Karpas-422 (cell line): ENCODE measurements at regions not wholly inside any gene's neighbourhood (a gene's known extent, or its start where the extent isn't known, plus 50 kb on each side); places are given as distances from the start of the nearest gene placed in this dataset.
"Not testable (repeated sequence)": the region's sequence is repeated elsewhere in the genome, so short reads cannot be mapped to it uniquely, and the experiment has no call there.

ENCODE experiments used
- DNase-seq: peaks from one replicate; pipeline ENCODE4 v3.0.0-alpha.2; 2015
- H2AFZ ChIP-seq: fragments of 200-600 bp; sonication (generic); 2 replicates; pipeline ENCODE4 v1.6.1; 2014; ENCODE audit warnings: antibody characterized with exemption, low read length, mixed read lengths
- H3K27ac ChIP-seq: fragments of 200-600 bp; sonication (generic); 2 replicates; pipeline ENCODE4 v1.5.1; 2014; ENCODE audit warnings: mild to moderate bottlenecking, low read length, moderate library complexity
- H3K27me3 ChIP-seq: fragments of 200-600 bp; sonication (generic); 2 replicates; pipeline ENCODE4 v1.6.1; 2014; ENCODE audit warnings: low read length, mixed read lengths
- H3K36me3 ChIP-seq: fragments of 200-600 bp; sonication (generic); 2 replicates; pipeline ENCODE4 v1.6.1; 2014; ENCODE audit warnings: low read length, mixed read lengths; ENCODE audit not compliant: insufficient read depth
- H3K4me1 ChIP-seq: fragments of 200-600 bp; sonication (generic); 2 replicates; pipeline ENCODE4 v1.6.1; 2014; ENCODE audit warnings: mild to moderate bottlenecking, low read length, mixed read lengths
- H3K4me2 ChIP-seq: fragments of 200-600 bp; sonication (generic); 2 replicates; pipeline ENCODE4 v1.6.1; 2014; ENCODE audit warnings: low read length, low read depth, mild to moderate bottlenecking; ENCODE audit not compliant: poor library complexity, severe bottlenecking
- H3K4me3 ChIP-seq: fragments of 200-600 bp; sonication (generic); 2 replicates; pipeline ENCODE4 v1.5.1; 2014; ENCODE audit warnings: mild to moderate bottlenecking, antibody characterized with exemption, low read length, mixed read lengths
- H3K79me2 ChIP-seq: fragments of 200-600 bp; sonication (generic); 2 replicates; pipeline ENCODE4 v1.6.1; 2014; ENCODE audit warnings: mild to moderate bottlenecking, low read length, mixed read lengths
- H3K9ac ChIP-seq: fragments of 200-600 bp; sonication (generic); 2 replicates; pipeline ENCODE4 v1.6.0; 2014; ENCODE audit warnings: low read length
- H3K9me2 ChIP-seq: fragments of 200-600 bp; sonication (generic), shearing (Covaris generic); replicated peaks from 2 replicates; pipeline ENCODE4 v1.6.0; 2014; ENCODE audit warnings: mild to moderate bottlenecking, low read length, moderate library complexity; ENCODE audit not compliant: insufficient read depth
- H3K9me3 ChIP-seq: fragments of 300-700, 200-600 bp; sonication (generic); 2 replicates; pipeline ENCODE4 v1.6.1; 2014; ENCODE audit warnings: low read length, mixed read lengths
- H4K20me1 ChIP-seq: fragments of 200-600 bp; sonication (generic); 2 replicates; pipeline ENCODE4 v1.6.1; 2014; ENCODE audit warnings: mild to moderate bottlenecking, antibody characterized with exemption, low read length, low read depth; ENCODE audit not compliant: insufficient read depth

DNA sequence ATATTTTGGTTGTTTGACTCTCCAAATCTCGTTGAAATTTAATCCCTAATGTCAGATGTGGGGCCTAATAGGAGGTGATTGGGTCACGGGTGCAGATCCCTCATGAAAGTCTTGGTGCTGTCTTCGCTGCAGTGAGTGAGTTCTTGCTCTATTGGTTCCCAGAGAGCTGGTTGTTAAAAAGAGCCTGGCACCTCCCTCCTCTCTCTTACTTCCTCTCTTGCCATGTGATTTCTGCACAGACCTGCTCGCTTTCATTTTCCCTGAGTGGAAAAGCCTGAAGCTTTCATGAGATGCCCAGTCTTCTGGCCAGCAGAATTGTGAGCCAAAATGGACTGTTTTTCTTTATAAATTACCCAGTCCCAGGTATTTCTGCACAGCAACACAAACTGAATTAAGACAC, 221.6 kb downstream of the MAT2B start:
- no peak overlapping the region for H3K4me2 ChIP-seq
- no peaks in the 10 kb centered on the region for H3K4me1 ChIP-seq
- H3K27ac ChIP-seq, result no peak overlapping the region
- H3K79me2 ChIP-seq, result no peaks in the 10 kb centered on the region
- H3K9ac ChIP-seq, result no peak overlapping the region
- H4K20me1 ChIP-seq, result no peaks in the 10 kb centered on the region
- no peak for DNase-seq
- no peak overlapping the region for H3K4me3 ChIP-seq
- no peaks in the 10 kb centered on the region for H3K27me3 ChIP-seq
- no peaks in the 10 kb centered on the region for H3K9me2 ChIP-seq
- no peaks in the 10 kb centered on the region for H3K36me3 ChIP-seq
- no peaks in the 10 kb centered on the region for H3K9me3 ChIP-seq
- H2AFZ ChIP-seq, result no peak overlapping the region

DNA sequence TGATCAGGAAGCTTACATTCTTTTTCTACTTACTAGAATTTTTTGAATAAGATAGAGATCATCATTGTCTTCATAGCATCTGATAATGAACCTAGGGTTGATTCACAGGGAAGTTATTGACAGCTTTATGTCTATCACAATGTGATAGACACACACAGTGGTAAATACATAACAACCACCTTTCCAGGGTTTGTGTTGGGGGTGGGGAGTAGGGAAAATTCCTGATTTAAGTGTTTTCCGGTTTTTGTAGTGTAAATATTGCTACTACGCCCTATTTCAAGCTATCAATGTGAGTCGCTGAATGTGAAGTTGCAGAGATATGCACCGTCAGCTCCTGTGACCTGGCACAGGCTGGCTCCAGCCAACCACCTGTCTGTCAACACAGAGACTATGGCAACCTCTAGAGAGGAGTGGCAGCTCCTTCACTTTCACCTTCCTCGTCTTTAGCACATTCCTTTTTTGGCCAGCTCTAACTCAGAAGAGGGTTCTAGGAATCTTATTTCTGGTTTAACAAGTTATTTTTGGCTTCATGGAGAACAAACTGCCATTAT, 224.9 kb downstream of the MAT2B start:
- DNase-seq, result no peak
- H2AFZ ChIP-seq, result no peak overlapping the region
- H3K4me2 ChIP-seq, result no peak overlapping the region

DNA sequence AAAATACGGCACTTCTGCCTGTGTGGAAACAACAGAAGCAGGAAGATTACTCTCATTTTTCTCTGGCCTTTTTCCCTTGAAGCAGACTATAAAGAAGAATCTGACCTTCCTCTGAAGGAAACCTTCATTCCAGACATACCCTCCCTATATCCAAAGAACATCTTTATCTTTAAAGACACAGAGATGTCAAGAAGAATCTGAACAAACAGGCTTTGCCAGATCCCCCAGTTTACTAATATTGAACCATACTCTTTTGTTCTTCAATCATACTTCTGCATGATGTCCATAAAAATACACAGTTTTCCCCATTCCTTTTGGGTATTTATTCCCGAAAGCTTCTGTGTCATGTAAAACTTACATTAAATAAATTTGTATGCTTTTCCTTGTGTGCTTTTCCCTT, 225.8 kb downstream of the MAT2B start:
- Histone ChIP-seq H3K36me3 (no peaks in the 10 kb centered on the region), H3K27ac (no peak overlapping the region), H3K9me2 (no peaks in the 10 kb centered on the region), H2AFZ (no peak overlapping the region), H3K79me2 (no peaks in the 10 kb centered on the region), H3K4me3 (no peak overlapping the region), H3K4me1 (no peaks in the 10 kb centered on the region), H3K4me2 (no peak overlapping the region), H3K27me3 (no peaks in the 10 kb centered on the region), H4K20me1 (no peaks in the 10 kb centered on the region), H3K9me3 (no peaks in the 10 kb centered on the region), H3K9ac (no peak overlapping the region)
- DNase-seq, result no peak

More for the DNA sequence above, 224.9 kb downstream of the MAT2B start:
- no peaks in the 10 kb centered on the region for H3K9me2 ChIP-seq
- H3K4me3 ChIP-seq, result no peak overlapping the region
- no peaks in the 10 kb centered on the region for H3K79me2 ChIP-seq
- H3K4me1 ChIP-seq, result no peaks in the 10 kb centered on the region
- no peaks in the 10 kb centered on the region for H3K27me3 ChIP-seq
- no peaks in the 10 kb centered on the region for H3K36me3 ChIP-seq
- no peaks in the 10 kb centered on the region for H4K20me1 ChIP-seq
- no peak overlapping the region for H3K9ac ChIP-seq
- H3K27ac ChIP-seq, result no peak overlapping the region
- H3K9me3 ChIP-seq, result no peaks in the 10 kb centered on the region

DNA sequence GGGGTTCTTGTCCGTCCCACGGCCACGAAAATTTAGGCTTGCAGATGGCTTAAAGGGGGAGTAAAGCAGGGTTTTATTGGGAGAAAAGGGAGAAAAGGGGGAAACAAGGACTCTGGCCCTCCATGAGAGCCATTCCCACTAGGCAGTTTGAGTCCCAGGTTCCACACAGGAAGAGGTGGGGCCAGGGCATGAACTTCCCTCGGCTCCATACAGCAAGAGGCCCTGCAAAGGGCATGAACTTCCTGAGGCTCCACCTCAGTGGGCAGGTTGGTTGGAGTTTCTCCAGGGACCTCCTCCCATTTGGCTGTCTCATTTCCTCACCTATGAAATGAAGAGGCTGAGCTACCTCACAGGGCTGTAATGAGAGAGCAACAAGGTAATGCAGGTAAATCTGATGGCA, 229.7 kb downstream of the MAT2B start:
- Histone ChIP-seq H3K4me3 (no peak overlapping the region), H4K20me1 (no peaks in the 10 kb centered on the region), H3K79me2 (no peaks in the 10 kb centered on the region), H3K27me3 (no peaks in the 10 kb centered on the region), H2AFZ (no peak overlapping the region), H3K9ac (no peak overlapping the region), H3K4me1 (no peaks in the 10 kb centered on the region), H3K4me2 (no peak overlapping the region), H3K36me3 (no peaks in the 10 kb centered on the region), H3K9me2 (no peaks in the 10 kb centered on the region), H3K9me3 (no peaks in the 10 kb centered on the region), H3K27ac (no peak overlapping the region)
- DNase-seq, result no peak

DNA sequence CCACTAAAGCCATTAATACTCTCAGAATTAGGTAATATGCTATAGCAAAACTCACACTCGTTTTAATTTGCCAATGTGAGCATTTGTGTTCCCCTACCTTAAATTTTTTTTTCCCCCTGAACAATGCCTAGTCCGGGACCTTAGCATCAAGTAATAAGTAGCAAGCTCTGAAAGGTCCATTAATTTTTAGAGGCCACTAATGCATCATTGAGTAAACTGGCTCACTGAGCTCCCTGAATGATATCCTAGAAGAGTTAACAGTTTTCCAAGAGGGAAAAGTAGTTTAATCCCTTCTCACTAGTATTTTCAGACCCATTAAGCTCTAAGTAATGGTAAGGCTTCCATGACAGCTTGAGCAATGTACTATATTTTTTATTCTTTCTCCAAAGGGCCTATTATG, 242.2 kb downstream of the MAT2B start:
- Histone ChIP-seq H3K9me2 (no peaks in the 10 kb centered on the region), H3K36me3 (no peaks in the 10 kb centered on the region), H2AFZ (no peak overlapping the region), H3K9ac (no peak overlapping the region), H3K27me3 (no peaks in the 10 kb centered on the region), H3K4me3 (no peak overlapping the region), H3K4me1 (no peaks in the 10 kb centered on the region), H3K4me2 (no peak overlapping the region), H3K27ac (no peak overlapping the region), H3K9me3 (no peaks in the 10 kb centered on the region), H4K20me1 (no peaks in the 10 kb centered on the region), H3K79me2 (no peaks in the 10 kb centered on the region)
- no peak for DNase-seq

DNA sequence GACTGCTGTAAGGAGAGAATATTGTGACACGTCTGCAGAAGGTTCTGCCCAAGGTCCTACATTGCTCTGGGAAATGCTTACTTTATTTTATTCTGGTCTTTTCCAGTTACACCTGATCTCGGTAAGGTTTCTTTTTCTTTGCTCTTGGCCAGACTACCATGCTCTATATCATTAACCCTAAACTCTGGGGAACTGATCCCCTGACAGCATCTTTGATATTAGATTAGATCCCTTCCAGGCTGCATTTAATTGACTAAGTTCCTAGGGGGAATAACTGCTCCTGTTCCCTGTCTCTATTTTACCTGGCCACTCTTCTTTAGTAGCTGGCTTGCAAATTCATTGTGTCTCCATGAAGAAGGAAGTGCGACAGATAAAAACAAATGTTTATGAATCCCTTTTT, 243.5 kb downstream of the MAT2B start:
- Histone ChIP-seq H3K9me2 (no peaks in the 10 kb centered on the region), H4K20me1 (no peaks in the 10 kb centered on the region), H3K36me3 (no peaks in the 10 kb centered on the region), H3K4me2 (no peak overlapping the region), H3K4me1 (no peaks in the 10 kb centered on the region), H3K27me3 (no peaks in the 10 kb centered on the region), H3K27ac (no peak overlapping the region), H2AFZ (no peak overlapping the region), H3K4me3 (no peak overlapping the region), H3K79me2 (no peaks in the 10 kb centered on the region), H3K9me3 (no peaks in the 10 kb centered on the region), H3K9ac (no peak overlapping the region)
- no peak for DNase-seq

DNA sequence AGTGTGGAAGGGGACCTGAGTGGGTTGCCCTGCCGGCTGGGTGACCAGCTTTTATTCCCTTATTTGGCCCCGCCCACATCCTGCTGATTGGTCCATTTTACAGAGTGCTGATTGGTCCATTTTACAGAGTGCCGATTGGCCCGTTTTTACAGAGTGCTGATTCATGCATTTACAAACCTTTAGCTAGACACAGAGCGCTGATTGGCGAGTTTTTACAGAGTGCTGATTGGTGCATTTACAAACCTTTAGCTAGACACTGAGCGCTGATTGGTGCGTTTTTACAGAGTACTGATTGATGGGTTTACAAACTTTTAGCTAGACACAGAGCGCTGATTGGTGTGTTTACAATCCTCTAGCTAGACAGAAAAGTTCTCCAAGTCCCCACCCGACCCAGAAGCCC, 245.0 kb downstream of the MAT2B start:
- not testable (repeated sequence) for H3K4me1 ChIP-seq, H3K79me2 ChIP-seq, H2AFZ ChIP-seq, H3K9me3 ChIP-seq, H3K4me2 ChIP-seq, H4K20me1 ChIP-seq, H3K9ac ChIP-seq, H3K9me2 ChIP-seq, H3K27me3 ChIP-seq, H3K4me3 ChIP-seq, DNase-seq, H3K36me3 ChIP-seq, H3K27ac ChIP-seq

DNA sequence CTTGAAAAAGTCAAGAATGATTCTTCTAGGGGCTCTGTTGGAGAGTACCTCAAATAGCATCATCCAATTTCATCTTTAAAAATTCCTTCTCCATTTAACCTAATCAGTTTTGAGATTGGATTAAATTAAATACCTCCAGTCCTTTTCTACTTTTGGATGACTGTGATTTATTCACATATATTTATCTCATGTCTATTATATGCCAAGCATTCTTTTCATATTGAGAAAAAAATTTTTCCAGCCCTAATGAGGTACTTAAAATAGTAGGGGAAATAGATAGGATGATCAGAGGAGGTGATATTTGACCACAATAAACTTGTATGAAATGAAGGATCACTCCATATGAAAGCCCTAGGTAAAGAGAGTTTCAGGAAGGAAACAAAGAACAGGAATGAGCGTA, 250.1 kb downstream of the MAT2B start:
- Histone ChIP-seq H2AFZ (no peak overlapping the region), H3K27me3 (no peaks in the 10 kb centered on the region), H3K36me3 (no peaks in the 10 kb centered on the region), H3K4me2 (no peak overlapping the region), H3K27ac (no peak overlapping the region), H3K4me3 (no peak overlapping the region), H3K9me3 (no peaks in the 10 kb centered on the region), H3K4me1 (no peaks in the 10 kb centered on the region), H3K9me2 (no peaks in the 10 kb centered on the region), H3K9ac (no peak overlapping the region), H4K20me1 (no peaks in the 10 kb centered on the region), H3K79me2 (no peaks in the 10 kb centered on the region)
- no peak for DNase-seq

DNA sequence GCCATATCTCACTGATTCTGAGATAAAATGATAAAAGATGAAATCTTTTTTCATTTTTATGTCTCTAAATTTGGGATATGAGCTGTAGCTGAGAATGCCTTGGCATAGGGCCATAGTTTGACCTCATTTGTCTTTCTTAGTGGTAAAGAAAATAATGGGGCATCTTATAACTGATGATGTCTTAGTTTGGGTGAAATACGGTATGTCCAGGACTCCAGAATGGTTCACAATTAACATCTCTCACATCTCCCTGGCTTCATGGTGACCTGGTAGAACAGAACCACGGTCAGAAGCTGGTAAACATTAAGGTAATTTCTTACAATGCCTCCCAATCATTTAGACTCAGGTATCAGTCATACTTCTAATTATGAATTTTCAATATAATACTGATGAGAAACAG, 250.8 kb downstream of the MAT2B start:
- no peak overlapping the region for H3K9ac ChIP-seq
- no peaks in the 10 kb centered on the region for H3K9me2 ChIP-seq
- no peak overlapping the region for H3K4me3 ChIP-seq
- H4K20me1 ChIP-seq, result no peaks in the 10 kb centered on the region
- H3K27ac ChIP-seq, result no peak overlapping the region
- H3K36me3 ChIP-seq, result no peaks in the 10 kb centered on the region
- H3K27me3 ChIP-seq, result no peaks in the 10 kb centered on the region
- H3K79me2 ChIP-seq, result no peaks in the 10 kb centered on the region
- H3K4me2 ChIP-seq, result no peak overlapping the region
- no peak for DNase-seq
- H3K9me3 ChIP-seq, result no peaks in the 10 kb centered on the region
- H3K4me1 ChIP-seq, result no peaks in the 10 kb centered on the region
- H2AFZ ChIP-seq, result no peak overlapping the region
